ENCODE measurements at regions not wholly inside any gene's neighbourhood (a gene's known extent, or its start where the extent isn't known, plus 50 kb on each side); places are given as distances from the start of the nearest gene placed in this dataset.
"Not testable (repeated sequence)": the region's sequence is repeated elsewhere in the genome, so short reads cannot be mapped to it uniquely, and the experiment has no call there.

DNA sequence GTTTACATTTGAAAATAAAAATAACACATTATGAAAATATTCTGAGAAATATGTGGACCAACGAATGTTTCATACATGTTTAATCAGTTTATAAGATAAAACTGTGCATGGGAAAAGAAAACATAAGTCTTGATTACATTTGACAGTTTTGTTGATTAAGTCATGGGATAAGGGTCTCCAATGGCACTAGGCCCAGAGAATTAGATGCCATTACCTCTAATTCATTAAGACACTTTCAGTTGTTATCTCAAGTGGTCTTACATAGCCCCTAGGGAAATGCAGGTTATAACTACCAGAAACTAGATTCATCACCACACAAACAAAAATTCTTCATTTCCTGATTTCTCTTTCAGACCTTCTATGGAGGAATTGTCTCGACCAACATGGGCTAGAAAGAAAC, 300.8 kb downstream of the PCDH7 start:
- intact Hi-C loops (cut with DNase I), result no loop called here
- 85% methylated on average over 2 of the region's 2 CpGs for WGBS
- Histone ChIP-seq H3K4me1 (peaks cover 0 to 29% (median 7%) of the 10 kb centered on the region in 4 donors), H3K36me3 (no peaks in the 10 kb centered on the region), H3K27me3 (no peaks in the 10 kb centered on the region), H3K27ac (replicated peaks in 1 of 4) (no peak overlapping the region), H3K4me3 (no peak overlapping the region), H3K9me3 (no peaks in the 10 kb centered on the region)
- TF ChIP-seq POLR2AphosphoS5 (IDR thresholded peaks at IDR 0.05) (no peak), POLR2A (IDR thresholded peaks at IDR 0.05; ENCODE audit: low read depth) (no peak), EP300 (IDR thresholded peaks at IDR 0.05) (no peak)
- TF ChIP-seq, protein P1, sequence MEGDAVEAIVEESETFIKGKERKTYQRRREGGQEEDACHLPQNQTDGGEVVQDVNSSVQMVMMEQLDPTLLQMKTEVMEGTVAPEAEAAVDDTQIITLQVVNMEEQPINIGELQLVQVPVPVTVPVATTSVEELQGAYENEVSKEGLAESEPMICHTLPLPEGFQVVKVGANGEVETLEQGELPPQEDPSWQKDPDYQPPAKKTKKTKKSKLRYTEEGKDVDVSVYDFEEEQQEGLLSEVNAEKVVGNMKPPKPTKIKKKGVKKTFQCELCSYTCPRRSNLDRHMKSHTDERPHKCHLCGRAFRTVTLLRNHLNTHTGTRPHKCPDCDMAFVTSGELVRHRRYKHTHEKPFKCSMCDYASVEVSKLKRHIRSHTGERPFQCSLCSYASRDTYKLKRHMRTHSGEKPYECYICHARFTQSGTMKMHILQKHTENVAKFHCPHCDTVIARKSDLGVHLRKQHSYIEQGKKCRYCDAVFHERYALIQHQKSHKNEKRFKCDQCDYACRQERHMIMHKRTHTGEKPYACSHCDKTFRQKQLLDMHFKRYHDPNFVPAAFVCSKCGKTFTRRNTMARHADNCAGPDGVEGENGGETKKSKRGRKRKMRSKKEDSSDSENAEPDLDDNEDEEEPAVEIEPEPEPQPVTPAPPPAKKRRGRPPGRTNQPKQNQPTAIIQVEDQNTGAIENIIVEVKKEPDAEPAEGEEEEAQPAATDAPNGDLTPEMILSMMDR (IDR thresholded peaks at IDR 0.05), result no peak
- DNase-seq (ENCODE audit: extremely low spot score), result no peak

GRCh38 chr4:31022702-31023101, 302.5 kb downstream of the PCDH7 start:
- no peaks in the 10 kb centered on the region for H3K36me3 ChIP-seq
- DNase-seq (ENCODE audit: extremely low spot score), result no peak
- 81% methylated on average over 5 of the region's 5 CpGs for WGBS
- intact Hi-C loops (cut with DNase I), result no loop called here
- TF ChIP-seq EP300 (IDR thresholded peaks at IDR 0.05) (no peak), POLR2AphosphoS5 (IDR thresholded peaks at IDR 0.05) (no peak), POLR2A (IDR thresholded peaks at IDR 0.05; ENCODE audit: low read depth) (no peak)
- TF ChIP-seq, protein P1 (IDR thresholded peaks at IDR 0.05), result no peak
- no peaks in the 10 kb centered on the region for H3K9me3 ChIP-seq
- H3K27ac ChIP-seq (replicated peaks in 1 of 4), result no peak overlapping the region
- H3K4me1 ChIP-seq, result peaks cover 0 to 29% (median 7%) of the 10 kb centered on the region in 4 donors
- no peak overlapping the region for H3K4me3 ChIP-seq
- no peaks in the 10 kb centered on the region for H3K27me3 ChIP-seq

DNA sequence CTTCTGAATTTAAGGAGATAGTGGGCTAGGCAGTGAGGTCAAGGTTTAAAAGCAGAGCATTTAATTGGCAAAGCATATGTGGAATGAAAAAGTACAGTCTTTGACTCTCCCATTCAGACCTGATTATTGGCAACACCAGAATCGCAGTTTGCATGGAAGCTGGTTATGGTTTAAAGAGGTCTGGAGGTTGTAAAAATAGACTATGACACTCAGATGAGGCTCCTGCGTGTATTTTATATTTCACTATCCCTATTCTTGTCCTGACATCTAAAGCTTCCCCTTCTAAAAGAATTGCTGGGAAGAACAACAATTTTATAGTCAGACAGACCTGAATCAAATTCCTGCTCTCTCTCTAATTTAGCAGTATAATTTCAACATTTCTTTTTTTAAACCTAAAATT, 302.9 kb downstream of the PCDH7 start:
- no peak for TF ChIP-seq EP300 (IDR thresholded peaks at IDR 0.05)
- no peak for TF ChIP-seq POLR2A (IDR thresholded peaks at IDR 0.05; ENCODE audit: low read depth)
- TF ChIP-seq, protein P1 (IDR thresholded peaks at IDR 0.05), result no peak
- no peak for TF ChIP-seq POLR2AphosphoS5 (IDR thresholded peaks at IDR 0.05)
- Histone ChIP-seq H3K36me3 (no peaks in the 10 kb centered on the region), H3K4me1 (peaks cover 0 to 29% (median 7%) of the 10 kb centered on the region in 4 donors), H3K4me3 (no peak overlapping the region), H3K27ac (replicated peaks in 1 of 4) (no peak overlapping the region), H3K27me3 (no peaks in the 10 kb centered on the region), H3K9me3 (no peaks in the 10 kb centered on the region)
- no peak for DNase-seq (ENCODE audit: extremely low spot score)
- 60% methylated on average over 2 of the region's 2 CpGs for WGBS
- intact Hi-C loops (cut with DNase I), result no loop called here

DNA sequence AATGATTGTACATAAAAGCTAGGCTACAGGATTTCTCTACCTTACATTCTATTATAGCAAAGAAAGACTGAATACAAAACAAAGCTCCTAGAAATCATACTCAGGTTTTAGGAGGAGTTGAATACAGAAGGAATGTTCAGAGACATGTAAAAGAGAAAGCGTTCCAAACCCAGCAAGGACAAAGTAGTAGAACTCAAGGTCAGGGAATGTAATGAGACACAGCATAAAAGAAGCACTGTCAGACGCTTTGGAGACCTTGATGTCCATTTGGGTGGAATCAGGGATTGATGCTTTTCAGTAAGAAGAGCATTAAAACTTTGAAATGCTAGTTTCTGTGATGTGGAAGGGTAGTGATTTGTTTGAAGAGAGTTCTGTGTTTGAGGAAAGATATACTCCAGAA, 303.6 kb downstream of the PCDH7 start:
- no peaks in the 10 kb centered on the region for H3K36me3 ChIP-seq
- intact Hi-C loops (cut with DNase I), result no loop called here
- H3K4me3 ChIP-seq, result no peak overlapping the region
- H3K27me3 ChIP-seq, result no peaks in the 10 kb centered on the region
- peaks cover 0 to 29% (median 7%) of the 10 kb centered on the region in 4 donors for H3K4me1 ChIP-seq
- 59% methylated on average over 2 of the region's 2 CpGs for WGBS
- no peak for DNase-seq (ENCODE audit: extremely low spot score)
- H3K9me3 ChIP-seq, result no peaks in the 10 kb centered on the region
- H3K27ac ChIP-seq (replicated peaks in 1 of 4), result no peak overlapping the region
- no peak for TF ChIP-seq EP300 (IDR thresholded peaks at IDR 0.05)

DNA sequence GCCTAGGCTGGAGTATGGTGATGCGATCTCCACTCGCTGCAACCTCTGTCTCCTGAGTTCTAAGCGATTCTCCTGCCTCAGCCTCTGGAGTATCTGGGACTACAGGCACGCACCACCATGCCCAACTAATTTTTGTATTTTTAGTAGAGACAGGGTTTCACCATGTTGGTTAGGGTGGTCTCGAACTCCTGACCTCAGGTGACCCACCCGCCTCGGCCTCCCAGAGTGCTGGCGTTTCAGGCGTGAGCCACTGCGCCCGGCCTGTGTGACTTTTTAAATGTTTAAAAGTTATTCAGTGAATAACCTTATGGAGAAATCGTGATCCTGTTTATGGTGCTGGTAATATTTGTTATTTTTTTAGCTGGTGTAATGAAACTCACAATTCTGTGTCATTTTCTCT, 304.6 kb downstream of the PCDH7 start:
- H3K9me3 ChIP-seq; H3K4me3 ChIP-seq; H3K27me3 ChIP-seq; H3K36me3 ChIP-seq; DNase-seq (ENCODE audit: extremely low spot score); H3K27ac ChIP-seq (replicated peaks in 1 of 4); intact Hi-C loops (cut with DNase I): not testable (repeated sequence)
- WGBS, result 84% methylated on average over 12 of the region's 12 CpGs
- peaks cover 0 to 23% (median 7%) of the 10 kb centered on the region in 4 donors for H3K4me1 ChIP-seq

GRCh38 chr4:31026256-31026655, 306.1 kb downstream of the PCDH7 start:
- Histone ChIP-seq H3K4me1 (peaks cover 0 to 16% (median 7%) of the 10 kb centered on the region in 4 donors), H3K27ac (replicated peaks in 1 of 4) (no peak overlapping the region), H3K27me3 (no peaks in the 10 kb centered on the region), H3K9me3 (no peaks in the 10 kb centered on the region), H3K4me3 (no peak overlapping the region), H3K36me3 (no peaks in the 10 kb centered on the region)
- TF ChIP-seq EP300 (IDR thresholded peaks at IDR 0.05) (no peak), POLR2A (IDR thresholded peaks at IDR 0.05; ENCODE audit: low read depth) (no peak), POLR2AphosphoS5 (IDR thresholded peaks at IDR 0.05) (no peak)
- TF ChIP-seq, protein P1 (IDR thresholded peaks at IDR 0.05), result no peak
- DNase-seq (ENCODE audit: extremely low spot score), result no peak
- WGBS, result 93% methylated on average over 5 of the region's 5 CpGs
- intact Hi-C loops (cut with DNase I), result no loop called here
